GM12892 (cell line): ENCODE measurements at regions not wholly inside any gene's neighbourhood (a gene's known extent, or its start where the extent isn't known, plus 50 kb on each side); places are given as distances from the start of the nearest gene placed in this dataset.

Source experiments
- POLR2A ChIP-seq: IDR thresholded peaks from 2 replicates; pipeline ENCODE4 v1.6.1; 2011; ENCODE audit warnings: low read depth, low read length, control low read depth
- POLR2AphosphoS5 ChIP-seq: IDR thresholded peaks from 2 replicates; pipeline ENCODE4 v1.6.1; 2011; ENCODE audit warnings: low read depth, low read length, control low read depth

DNA sequence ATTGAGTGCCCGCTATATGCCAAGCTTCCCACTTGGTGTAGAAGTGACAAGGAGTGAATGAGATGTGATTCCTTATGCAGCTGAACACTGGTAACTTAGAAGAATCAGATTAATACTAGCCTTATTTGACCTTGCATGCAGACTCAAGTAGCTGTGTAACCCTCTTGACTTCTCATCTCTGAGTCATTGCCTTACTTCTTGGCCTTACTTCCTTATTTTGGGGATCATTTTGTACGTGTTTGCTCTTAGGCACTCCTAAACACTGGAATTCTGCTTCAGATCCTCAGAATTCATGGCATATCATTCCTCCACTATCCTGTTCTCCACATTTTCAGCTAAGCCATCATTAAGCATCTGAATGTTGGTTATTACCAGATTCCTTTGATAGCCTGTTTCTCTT lies 948.9 kb upstream of the ARRDC3 start:
- TF ChIP-seq POLR2A (no peak), POLR2AphosphoS5 (no peak)
